Glomerular endothelial cell (primary cell): ENCODE measurements at regions not wholly inside any gene's neighbourhood (a gene's known extent, or its start where the extent isn't known, plus 50 kb on each side); places are given as distances from the start of the nearest gene placed in this dataset.
"Not testable (repeated sequence)": the region's sequence is repeated elsewhere in the genome, so short reads cannot be mapped to it uniquely, and the experiment has no call there.

ENCODE experiments used
- DNase-seq: peaks from one replicate; pipeline ENCODE4 v3.0.0-alpha.2; 2011; ENCODE audit warnings: low read depth, low spot score; ENCODE audit errors: extremely low read depth

DNA sequence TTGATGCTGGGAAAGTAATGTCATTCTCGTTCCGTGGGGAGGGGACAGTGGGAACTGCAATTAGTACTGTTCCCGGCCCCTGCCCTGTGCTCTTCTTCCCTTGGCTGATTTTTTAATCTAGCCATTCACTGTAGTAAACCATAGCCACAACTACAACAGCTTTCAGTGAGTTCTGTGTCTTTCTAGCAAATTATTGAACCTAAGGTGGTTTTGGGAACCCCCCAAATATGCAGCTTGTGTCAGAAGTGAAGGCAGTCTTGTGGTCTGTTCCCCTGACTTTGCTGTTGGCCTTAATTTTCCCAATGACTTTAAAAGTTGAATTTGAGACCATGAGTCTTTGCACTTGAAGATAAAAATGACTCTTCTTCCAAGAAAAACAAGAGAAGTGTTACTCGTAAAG is 114.3 kb upstream of the ETV6 start:
- DNase-seq = no peak

DNA sequence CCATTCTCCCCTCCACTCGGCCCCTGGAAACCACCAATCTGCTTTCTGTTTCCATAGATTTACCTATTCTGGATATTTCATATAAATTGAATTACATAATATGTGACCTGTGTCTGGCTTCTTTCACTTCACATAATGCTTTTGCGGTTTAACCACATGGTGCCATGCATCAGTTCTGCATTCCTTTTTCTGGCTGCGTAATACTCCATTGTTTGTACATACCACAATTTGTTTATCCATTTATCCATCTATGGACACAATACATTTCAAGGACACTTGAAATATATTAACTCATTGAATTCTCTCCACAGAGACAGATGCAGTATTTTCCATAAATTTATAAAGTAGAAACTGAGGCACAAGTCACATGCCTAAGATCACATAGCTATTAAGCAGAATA is 110.3 kb upstream of the ETV6 start:
- no peak for DNase-seq

DNA sequence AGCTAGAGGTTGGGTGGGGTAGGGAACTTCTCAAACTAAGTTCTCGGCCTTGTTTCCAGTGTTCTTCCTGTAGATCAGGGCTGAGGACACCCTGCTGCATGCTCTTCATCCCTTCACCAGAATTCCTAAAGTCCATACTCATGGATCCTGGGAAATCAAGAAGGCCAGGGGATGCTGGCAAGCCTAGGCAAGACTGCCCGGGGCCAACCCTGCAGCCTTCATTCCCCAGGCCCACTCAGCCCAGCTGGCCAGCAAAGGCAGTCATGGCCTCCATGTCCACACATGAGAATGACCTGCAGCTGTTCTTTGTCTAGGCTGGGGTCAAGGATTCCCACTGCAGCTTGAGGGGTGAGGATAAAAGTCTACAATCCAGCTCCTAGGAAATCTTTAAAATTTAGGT is 109.3 kb upstream of the ETV6 start:
- DNase-seq = no peak

DNA sequence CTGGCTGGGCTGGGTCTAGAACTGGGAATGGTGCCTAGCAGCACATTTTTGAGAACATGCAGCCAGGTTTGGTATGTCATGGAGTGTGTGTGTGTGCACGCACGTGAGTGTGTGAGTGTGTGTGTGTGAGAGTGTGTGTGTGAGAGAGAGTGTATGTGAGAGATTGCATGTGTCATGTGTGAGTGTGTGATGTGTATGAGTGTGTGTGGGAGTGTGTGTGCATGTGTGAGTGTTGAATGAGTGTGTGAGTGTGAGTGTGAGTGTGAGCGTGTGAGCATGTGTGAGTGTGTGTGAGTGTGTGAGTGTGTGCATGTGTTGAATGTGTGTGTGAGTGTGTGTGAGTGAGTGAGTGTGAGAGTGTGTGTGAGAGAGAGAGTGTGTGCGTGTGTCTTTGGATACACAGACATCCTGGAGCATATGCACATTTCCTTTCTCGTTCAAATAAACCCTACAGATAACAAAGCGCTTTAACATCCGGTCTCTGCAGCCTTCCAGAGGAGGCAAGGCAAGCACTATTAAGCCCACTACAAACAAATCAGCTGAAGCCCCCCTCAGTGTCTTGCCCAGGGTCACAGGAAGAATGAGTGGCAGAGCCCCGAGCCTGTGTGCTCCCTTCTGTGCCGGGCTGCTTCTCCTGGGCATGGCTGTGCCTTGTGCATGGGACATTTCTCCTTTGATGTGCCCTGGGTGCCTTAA is 108.7 kb upstream of the ETV6 start:
- no peak for DNase-seq

DNA sequence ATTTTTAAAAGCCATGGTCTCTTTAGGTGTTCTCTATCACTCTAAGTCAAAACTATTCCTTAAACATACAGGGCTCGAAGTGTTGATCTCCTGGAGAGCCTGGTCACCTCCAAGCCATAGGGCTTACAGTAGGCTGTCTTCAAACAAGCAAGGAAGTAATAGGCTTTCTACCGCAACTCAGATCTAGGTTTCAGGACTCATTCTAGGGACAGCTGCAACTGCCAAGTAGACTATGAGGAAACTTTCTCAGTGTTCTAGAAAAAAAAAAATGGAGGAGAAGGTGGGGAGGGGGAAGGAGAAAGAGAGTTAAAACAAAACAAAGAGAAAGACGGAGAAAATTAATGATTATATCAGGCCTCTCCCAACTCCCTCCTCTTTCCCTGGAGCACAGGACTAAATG is 106.9 kb upstream of the ETV6 start:
- no peak for DNase-seq

DNA sequence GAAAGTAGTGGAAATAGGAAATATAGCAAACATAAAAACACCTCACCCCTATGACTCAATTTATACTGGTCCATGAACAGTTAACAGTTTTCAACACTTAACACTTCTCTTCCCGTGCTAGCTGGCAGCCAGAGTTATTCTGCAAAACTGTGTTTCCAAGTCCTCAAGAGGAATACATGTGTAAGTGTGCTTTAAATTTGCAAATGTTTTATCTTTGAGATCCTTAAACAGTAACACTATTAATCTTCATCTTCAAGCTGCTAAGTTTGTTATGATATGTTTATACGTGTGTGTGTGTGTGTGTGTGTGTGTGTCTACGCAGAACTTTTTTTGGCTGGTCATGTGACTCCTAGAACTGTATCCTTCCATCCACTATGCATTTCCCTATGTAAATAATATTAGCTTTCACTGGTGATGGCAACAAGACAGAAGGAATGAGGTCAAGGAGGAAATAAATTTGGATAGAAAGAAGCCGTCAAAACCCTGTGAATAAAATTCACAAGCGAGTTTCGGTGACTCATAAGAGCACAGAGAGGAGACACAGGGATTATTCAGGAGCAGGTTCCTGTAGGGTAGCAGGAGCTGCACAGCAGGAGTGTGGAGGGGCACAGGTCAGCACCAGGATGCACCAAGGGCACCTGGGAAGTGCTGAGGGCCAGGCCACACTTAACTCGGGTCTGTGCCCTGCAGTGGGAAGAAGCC is 105.9 kb upstream of the ETV6 start:
- DNase-seq = no peak

DNA sequence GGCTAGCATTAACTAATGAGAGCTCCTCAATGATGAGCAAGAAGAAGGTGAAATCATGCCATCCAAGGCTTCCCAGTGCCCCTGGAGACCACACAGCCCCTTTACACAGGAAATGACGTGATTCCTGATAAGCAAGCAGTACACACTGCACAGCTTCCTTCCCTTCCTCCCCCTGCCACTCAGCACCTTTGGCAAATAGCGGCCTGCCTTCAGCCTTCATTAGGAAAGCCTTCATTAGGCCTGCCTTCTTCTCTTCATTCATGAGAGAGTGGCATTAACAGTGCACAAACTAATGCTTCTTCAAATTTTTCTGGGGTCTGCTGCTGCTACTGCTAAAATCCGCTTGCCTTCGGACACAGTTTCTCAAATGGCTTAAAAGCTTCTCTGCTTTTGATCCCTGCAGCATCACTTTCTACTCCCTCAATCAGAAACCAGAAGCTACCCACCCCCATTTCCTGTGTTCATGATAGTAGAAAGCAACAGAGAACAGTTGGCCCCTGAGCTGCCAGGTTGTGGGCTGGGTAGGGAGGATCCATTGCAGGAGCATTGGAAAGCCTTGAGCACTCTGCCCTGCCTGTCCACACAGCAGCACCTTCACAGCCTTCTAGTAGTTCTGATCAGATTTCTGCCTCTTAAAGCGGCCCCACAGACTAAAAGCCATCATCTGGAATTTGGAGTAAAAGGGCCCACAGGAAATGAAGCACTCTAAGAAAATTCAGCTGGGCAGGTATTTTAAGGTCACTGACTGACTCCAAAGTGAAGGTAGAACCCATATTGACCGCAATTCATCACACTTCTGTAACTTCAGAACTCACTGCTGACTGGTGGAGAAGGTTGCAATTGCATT is 103.8 kb upstream of the ETV6 start:
- DNase-seq = peak; percentile 33

DNA sequence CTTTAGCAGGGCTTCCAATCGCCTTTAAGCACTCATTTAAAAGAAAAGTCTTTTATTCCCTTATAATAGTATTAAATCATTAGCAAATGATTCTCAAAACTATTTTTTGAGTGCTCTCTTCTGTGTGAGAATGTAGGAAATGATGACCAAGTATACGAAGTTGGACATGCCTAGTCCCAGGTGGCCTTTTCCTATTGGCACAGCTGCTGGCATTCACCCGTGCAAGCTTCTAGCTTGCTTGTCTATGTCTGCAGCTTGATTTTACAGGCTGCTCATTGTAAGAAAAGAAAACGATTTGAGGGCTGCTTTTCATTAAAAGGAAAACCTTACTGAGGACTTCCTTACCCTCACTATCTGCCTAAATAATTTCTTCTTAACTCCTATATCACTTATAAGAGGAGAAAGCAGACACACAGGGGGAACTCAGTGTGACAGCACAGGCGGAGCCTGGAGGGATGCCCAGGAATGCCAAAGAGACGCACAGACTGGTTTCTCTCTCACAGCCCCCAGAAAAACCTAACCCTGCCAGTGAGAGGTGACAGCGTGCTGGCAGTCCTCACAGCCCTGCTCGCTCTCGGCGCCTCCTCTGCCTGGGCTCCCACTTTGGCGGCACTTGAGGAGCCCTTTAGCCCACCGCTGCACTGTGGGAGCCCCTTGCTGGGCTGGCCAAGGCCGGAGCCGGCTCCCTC is 102.7 kb upstream of the ETV6 start:
- not testable (repeated sequence) for DNase-seq

DNA sequence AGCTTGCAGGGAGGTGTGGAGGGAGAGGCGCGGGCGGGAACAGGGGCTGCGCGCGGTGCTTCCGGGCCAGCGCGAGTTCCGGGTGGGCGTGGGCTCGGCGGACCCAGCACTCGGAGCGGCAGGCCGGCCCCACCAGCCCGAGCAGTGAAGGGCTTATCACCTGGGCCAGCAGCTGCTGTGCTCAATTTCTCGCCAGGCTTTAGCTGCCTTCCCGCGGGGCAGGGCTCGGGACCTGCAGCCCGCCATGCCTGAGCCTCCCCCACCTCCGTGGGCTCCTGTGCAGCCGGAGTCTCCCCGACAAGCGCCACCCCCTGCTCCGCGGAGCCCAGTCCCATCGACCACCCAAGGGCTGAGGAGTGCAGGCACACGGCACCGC is 102.2 kb upstream of the ETV6 start:
- DNase-seq = not testable (repeated sequence)

DNA sequence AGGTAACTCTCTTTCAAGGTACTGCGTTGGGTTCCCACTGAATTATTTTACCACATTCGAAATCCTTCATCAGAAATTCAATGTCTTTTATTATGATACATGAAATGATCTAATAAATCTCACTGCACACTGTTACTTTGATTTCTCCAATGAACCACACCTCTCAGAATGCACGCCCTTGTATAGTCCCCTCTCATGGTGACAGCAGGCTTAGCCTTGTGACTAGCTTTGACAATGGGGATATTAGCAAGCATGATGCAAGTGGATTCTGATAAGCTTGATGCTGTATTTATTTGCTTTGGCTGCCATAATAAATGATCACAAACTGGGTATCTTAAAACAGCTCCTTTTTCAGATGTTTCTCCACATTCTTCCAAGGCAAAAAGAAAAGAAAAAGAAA is 100.4 kb upstream of the ETV6 start:
- no peak for DNase-seq

DNA sequence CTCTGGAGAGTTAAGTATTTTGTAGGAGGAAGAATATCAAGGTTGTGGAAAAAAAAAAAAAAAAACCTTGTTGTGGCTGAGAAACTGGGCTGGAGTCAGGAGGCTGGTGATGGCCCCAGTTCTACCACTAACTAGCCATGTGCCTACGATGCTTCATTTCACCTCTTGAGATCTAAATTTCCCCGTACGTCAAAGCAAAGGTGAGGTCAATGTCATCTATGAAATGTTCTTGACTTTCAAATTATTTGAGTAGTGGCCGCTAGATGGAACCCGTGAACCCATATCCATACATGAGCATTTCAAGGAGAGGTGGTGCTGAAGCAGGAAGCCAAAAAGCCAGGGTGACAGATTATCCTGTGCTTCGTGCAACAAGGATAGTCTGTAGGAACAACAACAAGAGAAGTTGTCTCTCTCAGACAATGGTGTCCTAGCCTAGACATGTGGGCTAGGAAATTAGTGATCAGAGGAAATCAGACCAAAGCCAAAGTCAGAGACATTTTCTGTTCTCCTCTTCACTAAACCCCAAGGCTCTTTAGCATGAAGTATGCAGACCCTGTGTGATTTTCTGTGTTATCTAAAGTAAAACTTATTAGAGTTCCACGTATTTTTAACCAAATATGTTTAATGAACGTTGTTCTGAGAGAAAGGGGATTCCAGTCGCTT is 95.5 kb upstream of the ETV6 start:
- peak; percentile 34 for DNase-seq

DNA sequence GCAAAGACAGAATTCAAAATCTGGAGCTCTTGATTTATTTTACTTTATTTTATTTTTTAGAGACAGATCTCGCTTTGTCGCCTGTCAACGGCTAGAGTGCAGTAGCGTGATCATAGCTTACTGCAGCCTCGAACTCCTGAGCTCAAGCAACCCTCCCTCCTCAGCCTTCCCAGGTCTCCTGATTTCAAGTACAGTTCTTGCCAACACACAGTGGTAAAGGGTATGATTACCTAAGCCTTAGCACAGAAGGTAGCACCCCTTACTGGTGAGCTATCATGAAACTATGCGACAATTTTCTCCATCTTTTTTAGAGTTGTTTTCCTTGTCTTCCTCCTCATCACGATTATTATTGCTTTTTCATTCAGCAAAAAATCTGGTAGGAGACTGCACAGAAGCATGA is 94.3 kb upstream of the ETV6 start:
- DNase-seq = no peak

DNA sequence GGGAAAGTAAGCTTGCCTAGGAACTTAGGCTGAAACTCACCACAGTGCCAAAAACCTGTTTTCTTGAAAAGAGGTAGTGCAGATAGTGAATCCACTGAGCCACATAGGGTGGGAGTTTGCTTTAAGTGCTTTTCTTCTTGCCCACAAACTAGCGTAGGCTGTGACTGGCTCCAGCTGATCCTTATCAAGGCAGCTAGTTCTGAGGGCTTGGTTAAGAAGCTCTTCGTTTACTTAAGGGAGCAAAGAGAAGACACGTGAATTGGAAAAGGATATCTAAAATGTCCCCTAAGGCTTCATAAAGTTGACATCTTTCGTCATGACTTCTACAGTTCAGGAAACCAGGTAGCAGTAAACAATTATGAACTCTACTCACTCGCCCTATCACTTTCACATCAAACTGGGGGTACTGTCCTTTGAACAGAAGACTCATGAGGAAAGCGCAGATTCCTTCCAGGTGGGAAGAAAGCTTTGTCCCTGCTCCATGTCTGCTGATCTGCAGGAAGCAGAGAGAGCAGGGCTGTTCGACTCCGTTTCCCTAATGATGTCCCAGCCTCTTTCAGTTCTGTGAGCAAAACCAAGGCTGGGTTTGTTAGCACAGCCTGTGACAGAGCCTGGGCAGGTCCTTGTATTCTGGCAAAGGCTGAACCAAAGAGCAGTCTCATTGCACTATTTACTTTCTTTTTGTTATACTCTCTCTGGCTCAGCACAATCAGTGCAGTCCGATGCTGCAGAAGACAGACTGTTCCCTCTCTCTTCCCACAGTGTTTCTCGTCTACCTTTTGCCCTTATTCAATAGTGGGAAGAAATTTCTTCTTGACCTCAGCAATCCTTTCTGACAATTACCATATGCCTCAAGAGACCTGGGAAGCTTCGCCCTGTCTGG is 93.5 kb upstream of the ETV6 start:
- DNase-seq = no peak

DNA sequence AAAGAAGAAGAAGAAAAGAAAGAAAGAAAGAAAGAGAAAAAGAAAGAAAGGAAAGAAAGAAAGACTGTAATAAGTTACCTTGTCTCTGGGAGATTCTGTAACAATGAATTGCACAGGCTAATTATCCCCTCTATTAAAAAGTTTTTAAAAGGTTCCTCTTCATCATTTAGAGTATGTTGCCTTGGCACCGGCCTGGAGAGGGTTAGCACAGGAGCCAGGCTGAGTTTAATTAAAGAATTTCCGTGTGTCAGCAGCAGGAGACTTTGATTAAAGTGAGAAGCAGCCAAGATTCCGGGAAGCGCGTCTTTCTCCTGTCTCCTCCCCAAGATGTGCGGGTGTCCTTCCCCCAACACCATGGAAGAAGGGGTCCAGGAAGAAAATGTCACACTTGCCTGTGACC is 92.8 kb upstream of the ETV6 start:
- no peak for DNase-seq

DNA sequence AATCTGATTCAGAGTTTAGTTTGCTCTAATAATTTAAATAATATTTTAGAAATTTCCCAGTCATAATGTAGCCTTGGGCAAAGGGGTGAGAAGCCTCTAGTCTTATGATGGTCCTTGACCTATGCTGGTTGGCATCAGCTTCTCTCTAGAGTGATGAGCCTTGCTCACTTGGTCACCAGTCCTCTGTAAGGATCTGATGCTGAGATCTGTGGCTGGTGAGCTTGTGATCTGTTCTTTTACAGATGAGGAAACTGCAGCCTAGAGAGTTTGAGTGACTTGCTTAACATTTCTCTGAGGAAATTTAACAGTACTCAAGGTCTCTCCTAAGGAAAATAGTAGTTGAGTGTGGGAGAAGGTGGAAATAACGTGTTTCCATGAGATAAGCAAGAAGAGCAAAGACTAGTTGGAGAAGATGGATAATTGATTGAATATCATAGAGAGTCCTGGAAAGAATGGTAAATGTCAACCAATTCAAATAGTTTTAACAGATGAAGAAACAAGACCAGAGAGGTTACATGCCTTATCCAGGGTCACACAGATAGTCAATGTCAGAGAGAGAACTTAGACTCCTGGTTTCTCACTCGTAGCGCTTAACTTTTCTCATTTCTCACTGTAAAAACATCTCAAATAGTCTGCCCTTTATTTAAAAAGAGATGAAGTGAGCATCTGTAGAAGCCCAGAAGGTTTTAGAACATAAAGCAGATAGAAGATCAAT is 89.7 kb upstream of the ETV6 start:
- DNase-seq = no peak

DNA sequence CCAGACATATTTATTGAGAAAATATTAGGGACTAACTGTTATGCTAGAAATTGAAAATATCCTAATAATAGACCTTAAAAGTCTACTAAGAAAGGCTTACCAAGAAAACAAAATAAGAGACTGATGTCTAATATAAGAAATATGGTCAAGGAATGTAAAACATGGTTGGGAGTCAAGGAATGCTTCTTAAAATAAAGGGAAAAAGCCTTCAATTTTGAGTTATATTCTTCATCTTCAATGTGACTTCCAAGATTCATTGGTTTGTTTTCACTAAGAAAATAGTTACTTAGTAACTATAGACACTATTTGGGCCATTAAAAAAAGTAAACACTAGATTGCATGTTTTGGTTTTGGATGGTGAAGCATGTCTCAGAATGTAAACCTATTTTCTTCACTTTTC is 88.1 kb upstream of the ETV6 start:
- no peak for DNase-seq

DNA sequence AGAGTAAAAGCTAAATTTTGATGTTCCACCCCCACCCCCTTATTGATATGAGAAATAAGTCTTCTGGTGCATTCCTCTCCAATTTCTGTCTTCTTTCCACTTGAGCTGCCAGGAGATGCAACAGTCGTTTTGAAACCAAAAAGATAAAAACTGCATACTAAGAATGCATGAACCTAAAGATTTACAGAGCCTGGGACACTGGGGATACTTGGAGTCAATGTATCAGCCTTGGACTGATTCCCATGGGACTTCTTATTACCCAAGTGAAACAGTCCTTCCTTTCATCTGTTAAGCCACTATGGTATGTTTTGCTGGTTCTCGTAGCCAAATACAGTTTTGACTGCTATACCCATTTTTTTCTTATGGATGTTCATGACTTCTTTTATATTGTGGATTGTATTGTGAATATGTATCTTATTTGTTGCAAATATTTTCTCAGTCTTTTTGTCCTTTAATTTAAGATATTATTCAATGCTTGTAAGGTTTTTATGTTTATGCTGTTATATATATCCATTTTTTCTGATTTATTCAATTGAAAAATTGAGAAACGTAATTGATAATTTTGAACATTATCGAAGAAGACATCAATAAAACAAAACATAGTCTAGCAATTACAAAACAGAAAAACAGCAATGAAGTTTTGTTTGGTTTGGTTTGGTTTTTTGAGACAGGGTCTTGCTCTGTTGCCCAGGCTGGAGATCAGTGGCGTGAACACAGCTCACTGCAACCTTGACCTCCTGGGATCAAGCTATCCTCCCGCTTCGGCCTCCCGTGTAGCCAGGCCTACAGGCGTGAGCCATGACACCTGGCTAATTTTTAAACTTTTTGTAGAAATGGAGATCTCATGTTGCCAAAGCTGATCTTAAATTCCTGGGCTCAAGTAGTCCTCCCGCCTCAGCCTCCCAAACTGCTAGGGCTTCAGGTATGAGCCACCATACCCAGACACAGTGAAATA is 85.4 kb upstream of the ETV6 start:
- no peak for DNase-seq
